Hepatocyte (in vitro differentiated cells): ENCODE measurements at regions not wholly inside any gene's neighbourhood (a gene's known extent, or its start where the extent isn't known, plus 50 kb on each side); places are given as distances from the start of the nearest gene placed in this dataset.

Experiments
- DNase-seq: peaks from one replicate; pipeline ENCODE4 v3.0.0-alpha.2; 2016; ENCODE audit warnings: low spot score
- H2AFZ ChIP-seq: fragments of 200-600 bp; sonication (generic); 2 replicates; pipeline ENCODE4 v1.6.0; 2016; ENCODE audit warnings: antibody characterized with exemption, mild to moderate bottlenecking
- H3K27ac ChIP-seq: fragments of 200-600 bp; sonication (generic); 2 replicates; pipeline ENCODE4 v1.5.1; 2016; ENCODE audit warnings: mild to moderate bottlenecking
- H3K27me3 ChIP-seq: fragments of 200-600 bp; sonication (generic); 2 replicates; pipeline ENCODE4 v1.6.1; 2016
- H3K36me3 ChIP-seq: fragments of 200-600 bp; sonication (generic); replicated peaks from 2 replicates; pipeline ENCODE4 v1.5.1; 2016; ENCODE audit warnings: low read depth; ENCODE audit not compliant: insufficient read depth
- H3K4me1 ChIP-seq: fragments of 200-600 bp; sonication (generic); 2 replicates; pipeline ENCODE4 v1.5.1; 2016; ENCODE audit warnings: mild to moderate bottlenecking, moderate library complexity; ENCODE audit not compliant: insufficient read depth
- H3K4me2 ChIP-seq: fragments of 200-600 bp; sonication (generic); 2 replicates; pipeline ENCODE4 v1.6.0; 2016
- H3K4me3 ChIP-seq: fragments of 200-600 bp; sonication (generic); 2 replicates; pipeline ENCODE4 v1.5.1; 2016; ENCODE audit warnings: mild to moderate bottlenecking
- H3K79me2 ChIP-seq: fragments of 200-600 bp; sonication (generic); 2 replicates; pipeline ENCODE4 v1.6.0; 2017; ENCODE audit warnings: mild to moderate bottlenecking
- H3K9me2 ChIP-seq: fragments of 200-600 bp; sonication (generic); replicated peaks from 2 replicates; pipeline ENCODE4 v1.6.0; 2017; ENCODE audit warnings: mild to moderate bottlenecking; ENCODE audit not compliant: insufficient read depth
- H3K9me3 ChIP-seq: fragments of 200-600 bp; sonication (generic); 2 replicates; pipeline ENCODE4 v1.5.1; 2016; ENCODE audit warnings: low read depth, mild to moderate bottlenecking
- H4K20me1 ChIP-seq: fragments of 200-600 bp; sonication (generic); 2 replicates; pipeline ENCODE4 v1.6.0; 2016; ENCODE audit warnings: mild to moderate bottlenecking; ENCODE audit not compliant: insufficient read depth, poor library complexity, severe bottlenecking
- CTCF ChIP-seq: fragments of 200-600 bp; sonication (generic); IDR thresholded peaks from 2 replicates; pipeline ENCODE4 v1.5.1; 2016; ENCODE audit warnings: antibody characterized with exemption, mild to moderate bottlenecking; ENCODE audit not compliant: poor library complexity
- EZH2 ChIP-seq: fragments of 200-600 bp; sonication (generic); IDR thresholded peaks from 2 replicates; pipeline ENCODE4 v1.6.1; 2016; ENCODE audit warnings: antibody characterized with exemption, mild to moderate bottlenecking, borderline replicate concordance
- EZH2phosphoT487 ChIP-seq: fragments of 200-600 bp; sonication (generic); IDR thresholded peaks from one replicate; pipeline ENCODE4 v1.6.1; 2018; ENCODE audit warnings: antibody characterized with exemption, mild to moderate bottlenecking, low read depth, moderate library complexity; ENCODE audit not compliant: unreplicated experiment, severe bottlenecking
- WGBS: methylation state at CpG from one replicate; pipeline ENCODE4 v1.1.6; 2016; ENCODE audit warnings: low lambda C conversion rate; ENCODE audit errors: missing lambda C conversion rate; 5-methylcytosine and 5-hydroxymethylcytosine counted together

GRCh38 chr13:29940715-29941114 is 90.3 kb upstream of the UBL3 start:
- Histone ChIP-seq H2AFZ (no peak overlapping the region), H3K36me3 (no peaks in the 10 kb centered on the region), H3K27me3 (no peaks in the 10 kb centered on the region), H3K9me3 (no peaks in the 10 kb centered on the region), H3K79me2 (no peaks in the 10 kb centered on the region), H4K20me1 (no peaks in the 10 kb centered on the region), H3K4me2 (no peak overlapping the region), H3K9me2 (no peaks in the 10 kb centered on the region), H3K27ac (no peak overlapping the region), H3K4me3 (no peak overlapping the region), H3K4me1 (peaks cover 8% of the 10 kb centered on the region)
- DNase-seq: no peak
- WGBS: 77% methylated on average over 1 of the region's 1 CpG
- TF ChIP-seq EZH2 (no peak), EZH2phosphoT487 (no peak), CTCF (no peak)

DNA sequence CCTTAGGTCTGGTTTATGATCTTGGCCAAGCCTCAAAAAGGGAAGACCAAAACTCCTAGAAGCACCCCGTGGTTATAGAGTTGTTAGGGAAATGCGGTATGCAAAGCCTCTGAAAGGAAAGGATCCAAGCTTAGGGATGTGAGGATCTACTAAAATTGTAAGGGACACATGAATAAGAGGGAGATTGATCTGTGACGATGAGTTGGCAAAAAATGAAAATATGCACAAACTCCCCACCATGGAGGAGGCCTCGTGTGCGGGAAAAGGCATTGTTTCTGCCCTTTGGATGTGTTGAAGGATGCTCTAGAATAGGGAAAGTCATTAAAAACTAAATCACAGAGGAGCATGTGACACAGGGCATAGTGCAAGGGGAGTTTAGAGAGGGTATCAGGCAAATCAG is 88.7 kb upstream of the UBL3 start:
- WGBS: 89% methylated on average over 5 of the region's 5 CpGs
- no peaks in the 10 kb centered on the region for H4K20me1 ChIP-seq
- H3K36me3 ChIP-seq: no peaks in the 10 kb centered on the region
- no peak overlapping the region for H3K4me2 ChIP-seq
- no peaks in the 10 kb centered on the region for H3K27me3 ChIP-seq
- H3K4me1 ChIP-seq: peaks cover 7% of the 10 kb centered on the region
- H3K9me3 ChIP-seq: no peaks in the 10 kb centered on the region
- no peaks in the 10 kb centered on the region for H3K79me2 ChIP-seq
- H2AFZ ChIP-seq: no peak overlapping the region
- no peak overlapping the region for H3K27ac ChIP-seq
- H3K4me3 ChIP-seq: no peak overlapping the region
- no peak for DNase-seq
- no peaks in the 10 kb centered on the region for H3K9me2 ChIP-seq
- TF ChIP-seq EZH2 (no peak), CTCF (no peak), EZH2phosphoT487 (no peak)

- Histone ChIP-seq H4K20me1 (no peaks in the 10 kb centered on the region), H3K79me2 (no peaks in the 10 kb centered on the region), H3K4me1 (peaks cover 7% of the 10 kb centered on the region), H3K27ac (no peak overlapping the region), H3K4me3 (no peak overlapping the region), H3K9me3 (no peaks in the 10 kb centered on the region), H3K36me3 (no peaks in the 10 kb centered on the region), H2AFZ (no peak overlapping the region), H3K27me3 (no peaks in the 10 kb centered on the region), H3K4me2 (no peak overlapping the region), H3K9me2 (no peaks in the 10 kb centered on the region)
- 83% methylated on average over 4 of the region's 4 CpGs for WGBS
- no peak for TF ChIP-seq CTCF
- no peak for TF ChIP-seq EZH2phosphoT487
- TF ChIP-seq EZH2: no peak
- DNase-seq: no peak
These were observed 87.4 kb upstream of the UBL3 start for GRCh38 chr13:29937841-29938240.

GRCh38 chr13:29937379-29937778 is 87.0 kb upstream of the UBL3 start:
- Histone ChIP-seq H3K4me1 (peaks cover 7% of the 10 kb centered on the region), H3K9me2 (no peaks in the 10 kb centered on the region), H3K36me3 (no peaks in the 10 kb centered on the region), H2AFZ (no peak overlapping the region), H3K27me3 (no peaks in the 10 kb centered on the region), H3K27ac (no peak overlapping the region), H3K79me2 (no peaks in the 10 kb centered on the region), H4K20me1 (no peaks in the 10 kb centered on the region), H3K4me2 (no peak overlapping the region), H3K4me3 (no peak overlapping the region), H3K9me3 (no peaks in the 10 kb centered on the region)
- TF ChIP-seq CTCF: no peak
- TF ChIP-seq EZH2: no peak
- no peak for TF ChIP-seq EZH2phosphoT487
- WGBS: 94% methylated on average over 12 of the region's 12 CpGs
- DNase-seq: no peak
